Pulmonary artery endothelial cell (primary cell): ENCODE measurements at regions not wholly inside any gene's neighbourhood (a gene's known extent, or its start where the extent isn't known, plus 50 kb on each side); places are given as distances from the start of the nearest gene placed in this dataset.
"Not testable (repeated sequence)": the region's sequence is repeated elsewhere in the genome, so short reads cannot be mapped to it uniquely, and the experiment has no call there.

Source experiments
- DNase-seq: peaks from one replicate; pipeline ENCODE4 v3.0.0-alpha.2; 2011; ENCODE audit warnings: low read depth, low spot score

DNA sequence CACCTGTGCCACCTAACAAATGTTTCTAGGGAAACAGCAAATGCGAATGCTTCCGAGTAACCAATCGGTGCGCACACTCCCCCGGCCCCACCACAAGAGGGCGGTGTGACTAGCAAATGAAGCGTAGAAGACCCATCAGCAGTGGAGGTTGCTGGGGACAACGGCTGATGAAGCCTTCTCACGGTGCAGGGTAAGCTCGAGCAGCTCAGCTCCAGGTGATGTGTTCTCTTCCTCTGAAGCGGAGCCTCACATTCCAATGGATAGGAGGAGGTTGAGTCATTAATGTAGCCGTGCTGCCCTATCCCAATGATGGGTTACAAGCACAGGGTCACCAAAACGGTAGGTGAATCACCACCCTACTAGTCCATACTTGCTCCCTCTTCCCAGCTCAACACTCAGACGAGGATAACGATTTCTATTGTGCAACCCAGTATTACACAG is 127.6 kb upstream of the TWIST2 start:
- no peak for DNase-seq

DNA sequence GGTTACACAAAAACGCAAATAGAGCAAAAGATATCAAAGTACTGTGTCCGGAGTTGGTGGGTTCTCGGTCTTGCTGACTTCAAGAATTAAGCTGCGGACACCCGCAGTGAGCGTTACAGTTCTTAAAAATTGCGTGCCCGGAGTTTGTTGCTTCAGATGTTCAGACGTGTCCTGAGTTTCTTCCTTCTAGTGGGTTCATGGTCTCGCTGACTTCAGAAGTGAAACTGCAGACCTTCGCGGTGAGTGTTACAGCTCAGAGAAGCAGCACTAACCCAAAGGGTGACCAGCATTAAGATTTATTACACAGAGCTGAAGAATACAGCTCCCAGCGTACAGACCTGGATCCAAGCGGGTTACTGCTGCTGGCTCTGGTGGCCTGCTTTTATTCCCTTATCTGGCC is 125.7 kb upstream of the TWIST2 start:
- no peak for DNase-seq

DNA sequence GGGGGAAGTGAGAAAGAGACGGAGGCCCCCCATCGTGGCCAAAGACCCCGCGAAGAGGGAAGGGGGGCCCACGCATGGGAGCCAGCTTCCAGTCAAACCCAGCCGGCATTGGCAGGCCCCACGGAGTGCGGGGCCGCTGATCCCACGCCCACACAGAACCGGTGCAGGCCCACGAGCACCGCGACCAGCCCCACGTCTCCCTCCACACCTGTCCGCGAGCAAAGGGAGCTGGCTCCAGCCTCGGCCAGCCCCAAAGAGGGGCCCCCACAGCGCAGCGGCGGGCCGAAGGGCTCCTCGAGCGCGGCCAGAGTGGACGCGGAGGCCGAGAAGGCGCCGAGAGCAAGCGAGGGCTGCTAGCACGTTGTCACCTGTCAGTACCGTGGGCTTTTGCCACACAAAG is 125.0 kb upstream of the TWIST2 start:
- no peak for DNase-seq

DNA sequence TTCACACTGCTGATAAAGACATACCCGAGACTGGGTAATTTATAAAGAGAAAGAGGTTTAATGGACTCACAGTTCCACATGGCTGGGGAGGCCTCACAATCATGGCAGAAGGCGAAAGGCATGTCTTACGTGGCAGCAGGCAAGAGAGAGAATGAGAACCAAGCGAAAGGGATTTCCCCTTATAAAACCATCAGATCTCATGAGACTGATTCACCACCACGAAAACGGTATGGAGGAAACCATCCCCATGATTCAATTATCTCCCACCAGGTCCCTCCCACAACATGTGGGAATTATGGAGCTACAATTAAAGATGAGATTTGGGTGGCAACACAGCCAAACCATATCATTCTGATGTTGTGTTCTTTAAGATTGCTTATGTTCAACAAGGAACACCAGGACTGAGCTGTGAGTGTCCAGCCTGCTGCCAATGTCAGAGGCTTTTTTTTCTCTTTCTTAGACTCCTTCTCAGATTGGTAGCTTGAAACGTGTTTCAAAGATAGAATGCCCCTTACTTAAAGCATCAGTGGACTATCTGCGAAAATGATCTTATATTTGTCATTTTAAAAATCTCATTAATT is 124.1 kb upstream of the TWIST2 start:
- not testable (repeated sequence) for DNase-seq

DNA sequence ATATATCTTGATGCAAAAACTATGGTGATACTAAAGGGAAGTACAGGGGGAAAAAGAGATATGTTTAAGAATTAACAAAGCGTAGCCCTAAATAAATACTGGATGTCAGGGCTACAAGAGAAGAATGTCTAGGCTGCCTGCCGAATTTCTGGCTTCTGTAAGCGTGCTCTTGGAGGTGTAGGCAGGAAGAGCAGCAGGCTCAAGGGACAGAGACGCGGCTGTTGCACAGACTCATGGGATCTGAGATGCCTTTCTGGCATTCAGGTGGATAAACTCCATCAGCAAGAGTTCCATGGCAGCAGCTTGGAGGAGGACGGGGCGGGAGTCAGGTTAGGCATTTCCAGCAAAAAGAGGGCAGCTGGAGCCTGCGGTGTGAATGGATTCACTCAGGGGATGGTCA is 123.2 kb upstream of the TWIST2 start:
- DNase-seq: no peak

DNA sequence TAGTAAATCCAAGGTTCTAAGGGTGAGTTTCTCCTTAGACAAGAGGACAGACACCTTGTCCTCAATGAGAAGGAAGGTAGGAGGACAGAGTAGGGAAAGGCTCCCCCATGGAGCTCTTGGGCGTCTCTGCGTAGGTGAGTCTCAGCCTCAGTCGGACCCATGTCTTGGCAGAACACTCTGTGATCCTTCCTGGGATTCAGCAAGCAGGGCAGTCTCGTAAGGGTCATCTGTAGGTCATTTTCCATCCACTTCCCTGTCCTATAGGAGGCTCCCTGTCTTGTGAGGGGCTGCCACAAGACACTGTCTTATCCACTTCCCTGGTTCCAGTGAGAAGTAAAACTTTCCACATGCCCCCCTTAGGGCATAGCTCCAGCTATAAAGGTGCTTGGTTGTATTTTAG is 122.6 kb upstream of the TWIST2 start:
- DNase-seq: no peak

DNA sequence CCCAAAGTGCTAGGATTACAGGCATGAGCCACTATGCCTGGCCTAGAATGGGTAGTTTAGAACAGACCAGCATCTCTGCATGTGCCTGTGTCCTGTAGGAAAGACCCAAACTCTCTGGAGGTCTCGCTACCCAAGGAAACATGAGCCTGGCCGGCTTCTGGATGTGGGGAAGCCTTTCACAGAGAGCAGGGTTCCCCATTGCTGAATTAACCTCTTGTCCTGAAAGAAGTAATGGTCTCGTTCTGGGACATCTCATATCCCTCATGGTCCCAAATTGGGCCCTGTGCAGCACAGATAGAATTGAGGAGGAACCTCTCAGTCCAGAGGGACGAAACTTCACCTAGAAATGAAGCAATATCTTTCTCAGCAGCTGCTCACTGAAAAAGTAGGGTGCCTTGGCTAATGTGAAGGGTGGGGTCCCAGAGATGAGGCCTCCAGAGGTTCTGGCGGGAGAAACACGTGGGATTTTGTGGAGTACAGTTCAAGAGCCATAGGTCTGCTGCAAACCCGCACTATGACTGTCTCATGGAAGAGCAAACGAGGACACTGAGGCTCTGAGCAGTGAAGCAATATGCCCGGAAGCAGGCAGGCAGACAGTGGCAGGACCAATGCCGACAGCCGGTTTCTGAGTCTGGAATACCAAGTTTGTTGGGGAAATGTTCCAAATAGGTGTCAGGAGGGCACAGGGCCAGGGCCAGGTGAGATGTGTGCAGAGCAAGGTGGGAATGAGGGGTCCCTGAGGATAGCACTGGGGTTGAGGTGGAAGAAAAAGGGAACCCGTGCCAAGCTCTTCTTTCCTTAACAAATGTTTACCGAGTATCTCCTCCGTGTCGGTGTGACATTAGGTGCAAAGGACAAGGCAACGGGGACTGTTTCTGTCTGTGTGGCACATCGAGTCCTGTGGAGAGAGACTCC is 121.0 kb upstream of the TWIST2 start:
- no peak for DNase-seq

DNA sequence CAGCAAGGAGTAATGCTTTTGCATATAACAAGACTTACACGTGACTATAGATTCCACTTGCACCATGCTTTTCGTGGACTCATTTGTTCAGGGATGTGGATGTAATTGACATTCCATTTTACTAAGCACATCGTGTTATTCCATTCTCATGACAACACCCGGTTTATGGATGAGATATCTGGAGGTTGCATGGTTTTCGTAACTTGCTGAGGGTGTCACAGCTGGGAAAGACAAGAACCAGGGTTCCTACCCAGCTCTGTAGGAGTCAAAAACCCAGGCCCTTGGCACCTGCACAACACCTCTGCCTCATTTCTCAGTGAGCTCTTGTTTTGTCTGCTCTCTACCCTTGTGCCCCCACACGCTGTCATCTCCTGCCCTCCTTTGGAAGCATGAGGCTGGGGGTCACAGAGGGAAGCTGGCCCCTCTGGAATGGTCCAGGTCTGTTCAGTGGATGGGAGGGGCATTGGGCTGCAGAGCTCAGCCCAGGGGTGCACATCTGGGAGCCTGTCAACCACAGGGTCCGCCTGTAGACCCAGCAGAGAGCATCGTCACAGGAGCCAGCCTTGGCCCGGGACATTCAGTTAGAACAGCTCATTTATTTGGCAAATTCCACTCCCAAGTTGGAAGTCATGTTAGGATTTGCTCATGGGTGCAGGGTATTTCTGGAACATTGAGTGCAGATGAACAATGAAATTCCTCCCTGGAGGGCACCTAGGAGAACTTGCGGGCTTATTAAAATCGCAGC is 120.1 kb upstream of the TWIST2 start:
- no peak for DNase-seq

DNA sequence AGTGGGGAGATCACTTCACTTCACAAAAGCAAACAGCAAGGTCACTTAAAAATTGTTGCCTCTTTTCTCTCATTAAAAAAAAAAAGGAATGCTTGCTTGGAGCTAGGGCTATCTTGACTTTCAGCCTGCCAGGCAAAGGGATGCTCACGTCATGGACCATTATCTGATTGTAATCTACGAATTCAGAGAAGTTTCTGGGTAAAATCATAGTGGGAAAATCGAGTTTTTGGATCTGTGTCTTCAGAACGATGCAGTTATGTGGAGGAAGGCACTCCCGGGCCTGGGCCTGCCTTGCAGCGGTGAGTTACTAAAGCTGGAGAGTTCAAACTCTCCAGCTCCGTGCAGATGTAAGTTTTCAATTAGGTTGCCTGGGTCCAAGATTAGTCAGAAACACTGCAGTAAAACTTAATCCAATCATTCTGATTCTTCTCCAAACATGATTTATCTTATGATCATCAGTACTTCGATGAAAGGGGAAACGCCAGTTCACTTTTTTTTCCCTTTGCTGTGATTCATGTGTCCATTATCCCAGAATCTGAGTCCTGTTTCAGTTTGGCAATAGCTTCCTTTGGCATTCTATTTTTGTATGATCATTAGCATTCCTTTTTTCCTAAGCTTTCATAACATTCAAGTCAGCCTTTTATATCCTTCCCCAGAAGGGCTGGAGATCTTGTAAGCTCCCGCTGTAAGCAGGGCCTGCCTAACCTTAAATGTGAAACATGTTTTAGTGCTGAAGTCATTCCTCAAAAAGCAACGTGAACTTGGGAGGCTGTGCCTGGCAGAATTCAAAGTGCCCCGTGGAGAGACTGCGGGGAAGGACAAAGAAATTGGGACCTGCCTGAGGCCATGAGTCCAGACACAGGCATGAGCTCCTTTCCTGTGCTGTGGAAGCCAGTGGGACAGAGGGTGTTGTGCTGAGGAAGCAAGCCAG is 119.3 kb upstream of the TWIST2 start:
- DNase-seq: no peak

DNA sequence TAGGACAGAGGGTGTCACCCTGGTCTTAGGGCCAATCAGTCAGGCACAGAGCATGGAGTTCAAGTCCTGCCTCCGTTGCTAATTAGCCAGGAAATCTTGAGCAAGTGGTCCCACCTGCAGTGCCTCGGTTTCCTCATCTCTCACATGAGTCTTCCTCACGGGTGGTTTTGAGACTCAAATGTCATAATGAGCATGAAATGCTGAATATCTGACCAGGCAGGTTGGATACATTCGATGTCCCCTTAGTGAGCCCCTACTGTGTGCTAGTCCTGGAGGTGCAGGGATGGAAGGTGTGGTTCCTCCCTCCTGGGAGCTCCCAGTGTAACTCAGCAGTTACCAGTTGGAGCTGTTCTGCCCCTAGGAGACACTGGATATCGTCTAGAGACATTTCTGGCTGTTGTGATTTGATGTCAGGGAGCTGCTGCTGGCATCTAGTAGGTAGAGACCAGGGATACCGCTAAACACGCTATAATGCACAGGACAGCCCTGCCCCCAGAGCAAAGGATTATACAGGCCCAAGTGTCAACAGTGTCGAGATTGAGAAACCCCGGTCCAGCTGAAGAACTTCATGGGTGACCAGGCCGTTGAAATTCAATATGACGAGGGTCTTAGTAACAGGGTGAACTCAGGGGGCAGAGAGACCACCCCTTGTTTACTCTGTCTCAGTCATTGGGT is 118.5 kb upstream of the TWIST2 start:
- DNase-seq: no peak

DNA sequence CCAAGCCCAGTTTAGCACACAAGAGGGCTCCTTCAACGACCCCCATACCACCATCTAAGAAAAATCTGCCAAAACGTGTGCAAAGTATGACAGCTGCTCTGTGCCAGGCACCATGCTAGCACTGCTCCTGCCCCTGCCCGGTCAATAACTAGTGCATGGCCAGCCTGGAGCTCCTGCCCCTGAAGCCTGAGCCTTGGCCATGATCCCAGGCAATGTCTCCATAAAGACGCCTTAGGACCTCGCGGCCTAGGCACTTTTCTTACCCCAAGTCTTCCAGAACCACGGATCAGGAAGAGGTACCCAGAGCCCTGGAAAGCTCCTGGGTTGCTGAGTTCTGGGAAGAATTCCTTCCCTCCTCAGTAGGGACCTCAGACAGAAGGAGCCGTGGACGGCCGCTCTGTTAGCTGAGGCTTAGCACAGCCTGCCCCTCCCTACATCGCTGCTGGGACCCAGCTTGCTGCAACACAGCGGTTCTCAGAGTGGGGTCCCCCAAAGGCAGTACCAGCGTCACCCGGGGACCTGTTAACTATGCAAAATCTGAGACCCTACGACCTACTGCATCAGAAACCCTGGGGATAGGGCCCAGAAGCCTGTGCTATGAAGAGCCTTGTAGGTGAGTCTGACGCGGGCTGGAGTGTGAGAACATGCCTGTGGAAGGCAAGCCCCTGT is 117.8 kb upstream of the TWIST2 start:
- no peak for DNase-seq

DNA sequence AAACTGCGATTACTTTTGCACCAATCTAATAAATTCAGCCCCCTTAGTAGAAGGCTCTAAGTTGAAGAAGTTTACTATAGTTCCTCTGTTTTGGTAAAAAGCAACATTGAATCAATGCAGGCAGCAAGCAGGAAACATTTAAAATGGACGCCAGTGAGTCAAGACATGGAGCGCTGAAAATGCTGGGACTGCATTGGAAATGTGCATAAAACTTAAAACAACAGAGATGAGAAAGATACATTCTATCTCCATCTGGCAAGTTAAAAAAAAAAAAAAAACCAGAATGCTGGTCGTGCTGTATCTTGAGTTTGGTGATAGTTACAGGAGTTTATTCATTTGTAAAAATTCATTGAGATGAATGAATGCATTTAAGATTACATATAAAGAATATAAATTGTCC is 117.0 kb upstream of the TWIST2 start:
- no peak for DNase-seq

DNA sequence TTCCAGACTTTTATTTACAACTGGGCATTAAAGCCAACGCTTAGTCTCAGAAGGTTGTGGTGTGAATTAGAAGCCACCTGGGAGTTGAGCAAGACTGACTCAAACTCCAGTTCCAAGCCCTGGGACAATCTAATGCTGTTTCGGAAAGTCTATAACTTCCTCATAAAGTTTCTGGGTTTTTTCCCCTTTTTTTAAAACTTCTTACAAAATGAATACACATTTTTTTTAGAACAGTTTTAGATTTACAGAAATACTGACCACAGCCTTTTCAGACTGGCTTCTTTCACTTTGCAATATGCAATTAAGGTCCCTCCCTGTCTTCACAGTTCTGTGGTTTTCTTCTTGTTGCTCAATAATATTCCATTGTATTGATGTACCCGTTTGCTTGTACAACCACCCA is 115.9 kb upstream of the TWIST2 start:
- no peak for DNase-seq

DNA sequence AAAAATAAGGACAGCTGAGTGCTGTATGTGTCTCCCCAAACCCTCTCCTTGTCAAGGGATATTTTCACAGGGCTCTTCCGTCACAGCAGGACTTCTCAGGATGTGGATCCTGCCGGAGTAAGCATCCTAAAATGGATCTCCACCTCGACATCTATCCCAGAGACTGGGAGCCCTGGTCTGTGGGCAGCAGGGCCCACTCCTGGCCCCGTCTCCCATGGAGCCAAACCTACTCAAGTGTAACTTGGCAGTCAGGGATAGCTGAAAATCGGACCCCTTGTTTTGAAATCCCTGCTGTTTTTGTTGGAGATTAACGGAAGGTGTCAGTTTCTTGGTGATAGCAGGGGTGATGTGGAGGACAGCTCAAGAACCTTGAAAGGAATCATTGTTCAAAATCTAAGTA is 109.0 kb upstream of the TWIST2 start:
- no peak for DNase-seq

DNA sequence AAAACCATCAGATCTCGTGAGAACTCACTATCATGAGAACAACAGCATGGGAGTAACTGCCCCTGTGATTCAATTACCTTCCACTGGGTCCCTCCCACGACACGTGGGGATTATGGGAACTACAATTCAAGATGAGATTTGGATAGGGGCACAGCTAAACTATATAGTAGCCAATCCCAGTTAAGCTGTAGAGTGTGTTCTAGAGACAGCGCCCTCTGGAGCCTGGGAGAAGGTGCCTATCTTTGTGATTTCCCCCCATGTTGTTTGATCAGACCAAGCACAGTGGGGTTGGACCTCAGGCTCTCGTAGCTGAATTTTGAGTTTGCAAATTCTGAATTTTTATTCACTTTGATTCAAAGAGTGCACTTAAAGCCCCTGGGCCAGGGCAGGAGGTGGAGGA is 108.2 kb upstream of the TWIST2 start:
- DNase-seq: no peak

DNA sequence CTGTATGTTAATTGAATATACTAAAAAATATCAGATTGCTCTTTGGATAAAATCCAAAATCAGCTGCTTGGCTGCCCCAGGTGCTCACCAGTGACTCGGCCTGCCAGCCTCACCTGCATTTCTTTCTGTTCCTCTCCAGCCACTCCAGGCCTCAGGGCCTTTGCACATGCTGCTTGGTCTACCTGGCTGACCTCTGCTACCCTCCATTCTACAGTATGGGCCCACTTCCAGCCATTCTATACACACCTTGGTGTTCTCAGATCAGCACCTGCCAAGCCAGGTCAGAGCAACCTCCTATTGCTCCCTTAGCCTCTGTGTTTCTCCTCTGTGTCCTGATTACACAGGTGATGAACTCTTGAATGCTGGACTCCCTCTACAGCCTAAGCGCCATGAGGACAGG is 106.6 kb upstream of the TWIST2 start:
- no peak for DNase-seq

DNA sequence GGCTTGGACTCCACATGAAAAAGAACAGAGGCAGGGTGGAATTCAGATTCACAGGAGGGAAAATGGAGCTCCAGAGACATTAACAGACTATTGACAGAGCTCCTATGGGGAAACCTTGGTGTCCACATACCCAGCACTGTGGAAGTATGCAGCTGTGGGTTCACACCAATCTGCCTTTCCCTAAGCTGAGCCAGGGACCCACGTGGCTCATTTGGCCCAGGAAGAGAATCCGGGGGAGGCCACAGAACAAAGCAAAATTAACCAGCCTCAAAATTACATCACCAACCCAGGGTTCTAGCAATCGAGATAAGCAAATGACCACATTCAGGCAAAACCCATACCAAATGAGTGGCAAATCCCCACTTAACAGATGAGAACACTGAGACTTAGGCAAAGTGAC is 105.8 kb upstream of the TWIST2 start:
- DNase-seq: no peak

DNA sequence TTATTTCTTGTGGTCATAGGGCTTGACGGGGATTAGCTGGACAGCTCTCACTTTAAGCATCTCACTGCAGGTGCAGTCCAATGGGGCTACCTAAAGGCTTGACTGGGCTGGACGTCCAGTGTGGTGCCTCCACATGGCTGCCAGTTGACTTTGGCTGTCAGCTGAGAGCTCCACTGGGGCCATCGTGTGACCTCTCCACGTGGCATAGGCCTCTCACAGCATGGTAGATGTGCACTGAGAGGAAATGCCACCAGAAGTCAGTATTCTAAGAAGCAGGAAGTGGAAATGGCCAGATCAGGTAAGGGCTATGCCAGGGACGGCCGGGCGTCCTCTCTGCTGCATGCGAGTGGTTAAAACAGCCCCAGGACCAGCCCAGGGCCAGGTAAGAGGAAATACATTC is 105.2 kb upstream of the TWIST2 start:
- no peak for DNase-seq

DNA sequence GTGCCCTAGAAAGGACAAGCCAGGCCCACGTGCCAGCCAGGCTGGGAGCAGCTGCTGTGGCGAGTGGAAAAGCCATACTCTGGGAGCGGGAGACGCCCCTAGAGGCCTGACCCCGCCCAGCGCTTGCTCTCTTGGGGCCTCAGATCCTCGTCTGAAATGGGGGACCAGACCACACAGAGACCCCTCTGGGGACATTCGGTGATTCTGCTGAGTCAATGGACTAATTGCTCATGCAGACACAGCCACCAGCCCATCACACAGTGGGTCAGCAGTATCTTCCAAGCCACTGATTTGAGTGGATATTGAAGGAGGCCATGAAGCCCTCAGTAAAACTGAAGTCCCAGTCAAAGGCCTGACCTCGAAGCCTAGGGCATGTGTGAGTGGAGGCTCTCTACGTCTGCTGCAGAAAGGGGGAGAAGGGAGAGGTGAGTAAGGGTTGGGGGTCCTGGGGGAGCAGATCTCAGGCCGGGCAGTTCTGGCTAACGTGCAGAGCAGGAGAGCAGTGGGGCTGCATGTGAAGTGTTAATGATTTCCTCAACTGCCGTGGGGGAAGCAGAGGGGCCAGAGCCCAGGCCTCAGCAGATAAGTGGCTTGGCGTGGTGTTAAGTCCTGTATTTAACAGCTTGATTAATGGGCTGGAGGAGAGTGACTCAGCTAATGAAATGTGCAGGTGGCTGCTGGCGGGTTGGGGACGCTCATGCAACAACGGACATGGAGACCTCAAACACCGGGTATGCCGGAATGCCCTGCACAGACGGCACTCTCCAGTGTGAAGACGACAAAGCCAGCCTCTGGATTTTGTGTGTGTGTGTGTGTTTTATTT is 104.4 kb upstream of the TWIST2 start:
- DNase-seq: no peak
